Ovary (tissue), 3 donors: ENCODE measurements at regions not wholly inside any gene's neighbourhood (a gene's known extent, or its start where the extent isn't known, plus 50 kb on each side); places are given as distances from the start of the nearest gene placed in this dataset.

Source experiments
- EP300 ChIP-seq: sonication (generic); formaldehyde crosslinking; IDR thresholded peaks from one replicate; pipeline ENCODE4 v1.6.1; 2017; ENCODE audit warnings: antibody characterized with exemption
- POLR2A ChIP-seq: fragments of 450-650 bp; IDR thresholded peaks from one replicate; pipeline ENCODE4 v1.6.1; 2017; ENCODE audit warnings: antibody characterized with exemption, mild to moderate bottlenecking, moderate library complexity
- TF ChIP-seq, protein P1 (sequence below), 3 donors: fragments of 450-650 bp in 2 of 3; fragments of 200-600 bp in 1 of 3; IDR thresholded peaks; one replicate each; pipeline versions ENCODE4 v1.5.1 to v1.8.0; 2016 to 2022; ENCODE audit warnings: antibody characterized with exemption in 3 of 3, mild to moderate bottlenecking in 1 of 3
- donor health status: DM: no; HTN: no; CAD: no.

DNA sequence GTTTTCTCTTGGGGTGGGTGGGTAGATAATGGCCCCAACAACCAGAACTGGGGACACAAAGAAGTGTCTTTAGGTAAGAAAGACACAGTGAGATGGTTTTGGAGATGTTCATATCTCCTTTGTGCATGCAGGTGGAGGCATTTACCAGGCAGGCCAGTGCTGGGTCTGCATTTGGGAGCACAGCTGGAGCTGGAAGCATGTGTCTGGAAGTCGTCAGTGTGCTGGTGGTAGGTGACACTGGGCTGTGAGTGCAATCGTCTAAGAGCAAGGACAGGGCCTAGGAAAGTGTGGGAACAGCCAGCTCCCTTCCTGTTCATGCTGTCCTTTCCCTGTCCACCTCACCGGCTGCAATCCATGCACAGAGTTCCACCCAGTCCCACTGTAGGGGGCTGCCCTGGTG is 88.3 kb upstream of the ZNF32 start:
- TF ChIP-seq, protein P1, sequence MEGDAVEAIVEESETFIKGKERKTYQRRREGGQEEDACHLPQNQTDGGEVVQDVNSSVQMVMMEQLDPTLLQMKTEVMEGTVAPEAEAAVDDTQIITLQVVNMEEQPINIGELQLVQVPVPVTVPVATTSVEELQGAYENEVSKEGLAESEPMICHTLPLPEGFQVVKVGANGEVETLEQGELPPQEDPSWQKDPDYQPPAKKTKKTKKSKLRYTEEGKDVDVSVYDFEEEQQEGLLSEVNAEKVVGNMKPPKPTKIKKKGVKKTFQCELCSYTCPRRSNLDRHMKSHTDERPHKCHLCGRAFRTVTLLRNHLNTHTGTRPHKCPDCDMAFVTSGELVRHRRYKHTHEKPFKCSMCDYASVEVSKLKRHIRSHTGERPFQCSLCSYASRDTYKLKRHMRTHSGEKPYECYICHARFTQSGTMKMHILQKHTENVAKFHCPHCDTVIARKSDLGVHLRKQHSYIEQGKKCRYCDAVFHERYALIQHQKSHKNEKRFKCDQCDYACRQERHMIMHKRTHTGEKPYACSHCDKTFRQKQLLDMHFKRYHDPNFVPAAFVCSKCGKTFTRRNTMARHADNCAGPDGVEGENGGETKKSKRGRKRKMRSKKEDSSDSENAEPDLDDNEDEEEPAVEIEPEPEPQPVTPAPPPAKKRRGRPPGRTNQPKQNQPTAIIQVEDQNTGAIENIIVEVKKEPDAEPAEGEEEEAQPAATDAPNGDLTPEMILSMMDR (IDR thresholded peaks at IDR 0.05) = no peak
- TF ChIP-seq POLR2A (no peak), EP300 (no peak)
